Stimulated activated CD4-positive, alpha-beta T cell treated with anti-CD3 and anti-CD28 coated beads, Interleukin-2, amount 100 ng/mL, for 4 hours (primary cell): ENCODE measurements at regions not wholly inside any gene's neighbourhood (a gene's known extent, or its start where the extent isn't known, plus 50 kb on each side); places are given as distances from the start of the nearest gene placed in this dataset.

ENCODE experiments used
- DNase-seq: peaks from one replicate; pipeline ENCODE4 v3.0.0-alpha.2; 2020; ENCODE audit warnings: low read depth

DNA sequence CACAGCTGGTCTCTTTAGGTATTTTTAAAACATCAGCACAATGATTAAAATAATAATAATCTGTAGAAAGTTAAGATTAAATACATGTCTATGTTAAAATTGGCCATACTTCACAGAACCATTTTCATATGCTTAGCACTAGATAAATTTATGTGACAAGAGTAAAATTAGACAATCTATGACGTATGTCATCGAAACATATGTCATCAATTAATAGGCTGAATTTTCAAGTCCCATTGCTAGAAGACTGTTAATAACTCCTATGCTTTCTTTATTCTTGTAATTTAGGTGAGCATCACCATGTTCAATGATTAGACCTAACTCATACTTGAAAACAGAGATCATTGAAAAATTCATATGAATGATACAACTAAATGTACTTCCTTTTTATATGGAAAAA is 593.3 kb upstream of the KCNMB2 start:
- DNase-seq, result no peak

DNA sequence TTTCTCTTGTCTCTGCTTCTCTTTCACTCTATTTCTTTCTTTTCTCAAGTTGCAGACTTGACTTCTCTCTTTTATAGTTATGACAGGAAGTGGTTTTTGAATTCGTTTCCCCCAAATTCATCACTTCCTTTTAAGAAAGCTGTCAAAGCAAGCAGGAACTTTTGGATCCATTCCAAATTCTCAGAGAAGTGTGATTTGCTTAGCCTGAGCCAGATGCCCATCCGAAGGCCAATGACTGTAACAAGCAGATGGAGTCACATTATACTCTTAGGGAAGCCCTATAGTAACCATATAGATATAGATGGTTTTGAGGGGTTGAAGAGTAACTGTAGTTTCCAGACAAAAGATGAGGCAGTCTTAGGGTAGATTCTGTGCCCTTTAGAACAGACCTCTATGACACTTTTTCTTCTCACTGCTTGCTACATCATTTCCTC is 592.0 kb upstream of the KCNMB2 start:
- DNase-seq, result no peak

DNA sequence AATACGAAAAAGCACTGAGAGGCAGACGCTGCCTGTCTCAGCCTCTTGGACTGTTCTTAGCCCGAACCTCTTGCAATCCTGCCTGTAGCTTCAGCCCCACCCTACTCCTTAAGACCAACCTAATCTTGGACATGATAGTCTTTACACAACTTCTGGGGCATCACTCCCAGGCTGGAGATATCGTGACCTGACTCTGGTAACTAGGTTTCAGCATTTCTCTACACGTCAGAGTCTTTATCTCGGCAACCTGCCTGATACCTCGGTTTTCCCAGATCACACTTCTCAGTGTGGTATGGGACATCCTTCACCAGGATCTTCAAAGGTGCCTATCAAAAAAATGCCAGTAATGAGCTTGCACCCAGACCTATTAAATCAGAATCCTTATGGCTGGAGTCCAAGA is 590.2 kb upstream of the KCNMB2 start:
- no peak for DNase-seq

DNA sequence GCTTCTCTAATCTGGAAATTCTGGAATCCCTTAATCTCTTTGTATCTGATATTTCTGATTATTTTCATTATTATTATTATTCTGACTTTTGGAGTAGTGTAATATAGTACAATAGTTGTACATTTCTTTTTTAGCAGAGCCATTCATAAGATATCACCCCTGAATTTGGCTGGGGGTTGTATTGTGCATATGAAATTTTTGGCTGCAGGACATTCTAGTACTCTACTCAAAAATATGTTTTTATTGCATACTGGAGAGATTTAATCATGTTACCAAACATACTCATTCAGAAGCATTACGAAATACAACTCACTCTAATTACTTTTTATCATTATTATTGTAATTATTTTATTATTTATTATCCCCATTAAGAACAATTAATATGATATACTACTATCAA is 589.7 kb upstream of the KCNMB2 start:
- DNase-seq, result no peak

DNA sequence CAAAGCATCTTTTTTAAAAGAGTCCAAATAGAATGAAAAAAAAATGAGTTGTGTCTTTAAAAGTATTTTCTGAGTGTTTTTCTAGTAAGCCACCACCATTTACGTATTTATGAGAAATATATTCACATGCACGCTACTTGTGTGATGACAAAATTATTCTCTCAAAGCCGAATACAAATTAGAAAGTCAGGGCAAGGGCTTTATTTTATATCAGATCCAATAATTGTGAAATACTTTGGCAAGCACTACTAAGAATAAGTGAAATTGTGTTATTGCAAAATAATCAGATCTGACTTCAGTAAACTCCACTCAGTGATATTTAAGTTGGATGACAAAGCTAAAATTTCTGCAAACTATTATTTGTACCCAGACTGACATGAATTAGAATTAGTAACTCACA is 589.3 kb upstream of the KCNMB2 start:
- no peak for DNase-seq

DNA sequence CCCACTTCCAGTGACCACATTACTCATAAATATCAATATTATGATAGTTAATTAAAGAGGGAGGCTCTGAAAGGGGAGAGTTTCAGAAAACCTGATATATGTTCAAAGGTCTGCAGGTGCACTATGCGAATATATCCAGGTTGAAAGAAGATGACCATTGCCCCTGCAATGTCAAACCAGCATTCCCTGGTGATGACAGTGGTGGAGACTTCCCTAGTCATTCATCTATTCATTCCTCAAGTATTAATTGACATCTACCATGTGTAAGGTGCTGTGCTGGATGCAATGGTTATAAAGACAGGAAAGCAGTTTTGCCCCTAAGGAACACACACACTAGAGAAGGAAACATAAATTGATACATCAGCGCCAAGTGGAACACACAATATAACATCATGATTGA is 588.3 kb upstream of the KCNMB2 start:
- no peak for DNase-seq

DNA sequence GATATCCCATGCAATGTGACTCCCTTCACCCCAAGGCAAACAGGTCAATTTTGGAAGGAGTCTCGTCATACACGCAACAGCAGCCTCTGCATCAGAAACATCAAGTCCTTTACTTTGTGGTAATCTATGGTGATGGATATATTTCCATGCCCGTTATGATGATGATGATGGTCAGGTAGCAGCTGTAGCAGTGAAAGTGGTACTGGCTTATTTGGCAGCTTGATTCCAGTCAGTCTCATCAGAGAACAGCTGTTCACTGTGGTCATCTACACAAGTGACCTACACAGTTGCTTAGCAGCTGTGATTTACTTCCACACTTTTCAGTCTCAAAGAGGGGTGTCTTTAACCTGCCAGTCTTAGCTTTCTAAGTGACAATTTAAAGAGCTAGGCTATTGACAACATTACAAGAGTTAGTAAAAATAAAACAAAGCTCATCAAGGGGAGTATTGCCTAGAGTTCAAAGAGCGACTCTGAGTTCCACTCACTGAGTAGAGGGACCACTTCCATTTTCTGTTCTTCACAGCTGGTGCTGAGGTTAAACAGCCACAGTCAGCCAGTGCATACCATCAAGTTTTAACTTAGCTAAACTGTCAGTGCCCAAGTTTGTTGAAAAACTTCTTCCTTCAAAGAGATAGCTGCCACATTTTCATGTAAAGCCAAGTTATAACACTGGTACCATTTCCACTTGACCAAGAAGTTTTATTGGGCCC is 587.4 kb upstream of the KCNMB2 start:
- no peak for DNase-seq

DNA sequence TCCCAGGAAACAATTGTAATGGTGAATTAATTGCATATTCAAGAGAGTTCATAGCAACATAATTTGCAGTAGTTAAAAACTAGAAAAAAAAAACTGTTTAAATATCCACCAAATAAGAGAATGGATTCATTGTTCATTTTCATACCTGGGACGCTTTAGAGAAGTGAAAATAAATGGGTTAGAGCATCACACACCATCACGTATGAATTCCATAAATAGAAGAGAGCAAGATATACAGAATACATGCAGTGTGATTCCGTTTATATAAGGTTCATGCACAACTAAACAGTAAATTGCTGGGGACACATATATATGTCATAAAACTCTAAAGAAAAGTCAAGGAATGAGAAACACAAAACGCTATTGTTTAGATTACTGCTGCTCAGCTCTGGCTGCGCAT is 577.0 kb upstream of the KCNMB2 start:
- no peak for DNase-seq

DNA sequence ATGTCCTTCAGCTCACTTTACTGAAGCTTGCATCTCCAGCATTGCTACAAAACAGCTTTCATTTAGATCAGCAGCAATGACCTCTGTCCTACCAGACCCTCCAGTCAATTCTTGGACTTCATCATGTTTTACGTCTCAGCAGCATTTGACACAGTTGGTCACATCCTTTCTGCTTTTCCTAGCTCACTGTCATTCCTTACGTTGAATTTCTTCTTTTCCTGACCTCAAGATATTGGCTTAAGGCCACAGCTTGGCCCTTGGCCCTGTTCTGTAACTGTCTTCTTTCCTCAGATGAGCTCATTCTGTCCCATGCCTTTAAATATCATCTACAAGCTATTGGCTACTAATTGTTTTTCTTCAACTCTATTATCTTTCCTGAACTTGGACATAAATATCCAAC is 576.2 kb upstream of the KCNMB2 start:
- no peak for DNase-seq

DNA sequence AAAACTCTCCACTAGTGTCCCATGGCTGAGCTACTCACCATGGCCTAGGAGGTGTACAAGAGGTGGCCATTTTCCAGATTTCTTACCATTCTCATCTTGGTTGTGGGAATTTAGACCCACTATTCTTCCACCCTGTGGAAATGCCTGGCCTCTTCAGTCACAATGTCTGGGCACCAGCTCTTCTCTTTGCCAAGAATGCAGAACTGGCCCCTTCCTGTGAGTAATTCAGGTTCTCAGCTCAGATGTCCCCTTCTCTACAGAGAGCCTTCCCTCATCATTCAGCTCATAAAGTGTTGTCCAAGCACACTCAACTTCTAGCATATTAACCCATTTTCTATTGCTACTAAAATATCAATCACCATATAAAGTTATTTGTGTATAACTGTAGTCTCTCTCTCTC is 575.5 kb upstream of the KCNMB2 start:
- DNase-seq, result no peak

DNA sequence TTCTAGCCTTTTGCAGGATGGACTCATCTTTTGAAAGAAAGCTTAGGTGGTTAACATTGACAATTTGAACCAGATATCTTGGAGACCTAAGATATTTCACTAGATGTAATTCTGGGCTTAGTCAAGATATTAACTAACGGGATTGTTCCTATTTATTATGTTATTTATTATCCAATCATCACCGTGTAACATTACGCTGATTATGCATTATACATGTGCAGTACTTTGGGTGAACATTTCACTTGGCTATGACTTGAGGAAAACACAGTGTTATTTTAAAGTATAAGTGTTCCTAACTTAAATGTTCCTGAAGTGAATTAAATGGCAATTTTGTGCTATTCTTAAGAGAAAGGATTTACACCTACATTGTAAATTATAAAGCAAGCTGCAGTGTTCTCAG is 574.5 kb upstream of the KCNMB2 start:
- no peak for DNase-seq

DNA sequence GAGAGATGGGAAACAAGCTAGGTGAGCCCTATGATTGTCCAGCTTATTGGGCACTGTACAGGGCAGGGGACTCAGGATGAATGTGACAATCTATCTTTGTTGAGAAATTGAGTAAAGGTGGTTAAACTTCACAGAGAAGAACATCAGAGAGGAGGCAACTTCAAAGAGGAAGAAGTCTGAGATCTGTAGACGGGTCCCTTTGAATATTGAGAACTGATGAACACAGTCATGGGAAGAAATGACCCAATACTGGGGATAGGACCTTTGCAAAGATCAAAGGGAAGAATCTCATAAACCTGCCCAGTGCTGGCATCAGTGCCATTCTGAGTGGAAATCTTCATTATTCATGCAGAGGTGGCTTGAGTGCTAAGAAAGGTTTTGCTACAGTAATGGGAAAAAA is 569.7 kb upstream of the KCNMB2 start:
- DNase-seq, result no peak

DNA sequence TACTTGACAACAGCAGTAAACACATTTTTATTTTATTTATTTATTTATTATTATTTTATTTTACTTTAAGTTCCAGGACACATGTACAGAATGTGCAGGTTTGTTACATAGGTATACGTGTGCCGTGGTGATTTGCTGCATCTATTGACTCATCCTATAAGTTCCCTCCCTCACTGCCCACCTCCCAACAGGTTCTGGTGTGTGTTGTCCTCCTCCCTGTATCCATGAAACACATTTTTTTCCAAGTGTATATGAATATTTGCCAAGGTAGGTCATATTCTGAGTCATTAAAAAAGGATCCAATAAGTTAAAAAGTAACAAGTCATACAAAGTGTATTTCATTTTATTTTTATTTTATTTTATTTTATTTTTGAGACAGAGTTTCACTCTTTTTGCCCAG is 567.3 kb upstream of the KCNMB2 start:
- no peak for DNase-seq

DNA sequence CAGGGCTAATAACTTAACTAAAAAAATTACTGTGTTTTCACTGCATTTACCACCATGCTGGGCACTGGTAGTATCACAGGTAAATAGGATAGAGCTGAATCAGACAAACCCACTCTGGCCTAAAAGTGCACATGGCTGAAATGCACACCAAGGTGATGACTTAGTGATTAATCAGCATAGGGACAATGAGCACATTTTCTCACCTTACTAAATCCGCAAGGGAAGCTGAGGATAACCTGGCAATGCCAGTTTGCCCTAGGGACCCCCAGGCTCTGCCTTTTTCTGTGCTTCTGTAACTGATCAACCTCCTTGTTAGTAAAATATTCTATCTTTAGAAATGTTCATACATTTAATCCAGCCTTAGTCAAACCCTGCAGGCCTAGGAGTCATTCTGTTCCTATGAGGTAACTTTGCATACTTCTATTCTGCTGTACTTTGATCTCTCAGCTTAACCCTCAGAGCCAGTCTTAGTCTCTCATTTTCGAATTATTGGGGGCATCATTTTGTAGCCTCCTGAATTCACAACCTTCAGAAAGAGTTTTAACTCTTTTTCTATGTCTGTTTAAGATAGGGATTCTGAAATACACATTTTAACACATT is 562.9 kb upstream of the KCNMB2 start:
- no peak for DNase-seq

DNA sequence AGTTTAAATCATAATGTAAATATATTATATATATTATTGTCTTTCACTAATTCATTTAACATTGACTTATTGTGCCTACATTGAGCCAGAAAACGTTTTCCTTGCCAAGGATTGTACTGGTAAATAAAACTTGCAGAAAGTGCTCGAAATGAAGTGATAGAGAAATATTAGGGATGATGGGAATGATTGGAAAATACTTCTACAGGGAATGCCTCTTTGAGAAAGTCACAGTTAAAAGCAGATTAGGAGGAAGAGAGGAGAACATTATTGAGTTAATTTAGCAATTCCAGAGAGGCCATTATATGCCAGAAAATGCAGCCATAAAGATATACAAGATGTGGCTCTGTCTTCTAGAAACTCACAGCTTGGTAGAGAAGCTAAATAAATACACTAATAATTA is 560.0 kb upstream of the KCNMB2 start:
- no peak for DNase-seq

DNA sequence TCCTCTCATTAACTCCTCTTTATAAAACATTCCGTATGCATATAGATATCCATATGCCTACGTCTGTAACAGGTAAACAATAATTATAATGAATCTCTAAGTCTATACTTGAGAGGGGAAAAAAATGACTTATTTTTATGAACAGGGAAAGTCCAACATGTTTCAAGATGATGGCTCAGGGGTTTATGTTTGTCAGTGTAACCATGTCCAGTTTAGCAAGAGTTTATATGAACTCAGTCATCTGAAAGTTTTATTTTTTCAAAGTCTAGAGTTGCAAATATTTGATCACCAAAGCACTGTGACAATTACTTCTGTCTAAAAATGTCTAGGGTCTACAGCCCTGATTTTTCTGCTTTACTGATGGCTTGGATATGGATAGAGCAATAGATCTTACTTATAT is 559.4 kb upstream of the KCNMB2 start:
- DNase-seq, result no peak

DNA sequence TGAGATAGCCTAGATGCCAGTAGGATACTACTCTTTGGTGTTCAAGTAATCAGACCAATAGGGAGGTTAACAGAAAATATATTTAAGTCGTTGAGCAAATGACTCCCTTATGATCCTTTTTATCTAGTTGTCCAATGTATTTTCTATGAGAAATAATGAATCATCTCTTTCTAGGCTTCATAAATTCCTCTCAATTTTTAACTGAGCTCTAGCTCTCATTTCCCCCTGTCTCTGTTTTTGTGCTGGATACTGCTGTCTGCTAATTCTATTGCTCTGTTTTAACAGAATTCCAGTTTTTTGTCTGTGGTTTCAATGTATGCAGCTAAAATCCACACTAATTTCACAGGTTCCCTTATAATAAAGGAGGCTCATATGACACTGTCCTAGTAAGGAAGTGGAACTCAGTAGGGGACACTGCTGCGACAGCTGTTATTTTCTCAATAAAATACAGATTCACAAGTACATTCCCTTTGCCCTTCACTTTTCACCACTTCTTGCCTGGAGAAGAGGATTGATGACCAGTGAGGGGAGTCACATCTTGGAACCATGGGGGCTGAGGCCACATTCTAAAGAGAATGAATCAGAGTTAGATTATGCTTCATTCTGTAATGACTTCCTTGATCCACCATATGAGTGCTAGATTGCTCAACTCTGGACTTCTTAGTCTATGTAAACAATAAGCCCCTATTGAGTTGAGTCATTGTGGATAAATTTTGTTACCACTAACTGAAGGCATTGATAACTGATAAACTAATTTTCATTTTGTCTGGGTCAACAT is 558.7 kb upstream of the KCNMB2 start:
- no peak for DNase-seq

DNA sequence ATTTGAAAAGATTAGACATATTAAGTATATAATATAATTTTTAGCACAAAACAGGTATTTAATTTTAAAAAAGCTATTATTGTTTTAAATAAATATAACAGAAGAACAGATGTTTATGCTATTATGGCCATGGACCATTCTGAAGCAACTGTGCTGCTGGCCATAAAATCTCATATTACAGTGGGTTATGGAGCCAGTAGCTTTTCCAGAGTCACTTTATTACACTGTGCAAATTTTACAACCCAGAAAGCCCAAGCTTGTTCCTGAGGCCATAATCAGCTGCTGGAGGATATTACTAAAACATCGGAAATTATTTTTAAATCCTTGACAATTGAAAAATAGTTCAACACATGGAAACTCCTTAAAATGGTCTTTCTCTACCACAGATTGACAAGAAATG is 557.3 kb upstream of the KCNMB2 start:
- DNase-seq, result no peak

DNA sequence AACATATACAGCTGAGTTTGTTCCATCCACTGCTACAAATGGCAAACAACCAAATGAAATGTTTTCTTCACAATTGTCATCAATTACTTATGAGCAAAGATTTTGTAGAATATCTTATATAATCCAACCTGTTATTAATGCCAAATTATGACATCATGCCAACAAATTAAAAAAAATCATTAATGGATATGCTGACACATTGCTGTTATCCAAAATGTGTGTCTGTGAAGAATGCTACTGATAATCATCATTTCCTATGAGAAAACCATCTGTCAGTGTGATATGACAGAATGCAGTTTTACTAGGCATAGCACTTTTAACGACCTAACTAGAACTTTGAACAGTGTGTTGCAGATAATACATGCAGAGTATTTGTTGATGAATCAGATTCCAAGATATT is 556.5 kb upstream of the KCNMB2 start:
- no peak for DNase-seq

DNA sequence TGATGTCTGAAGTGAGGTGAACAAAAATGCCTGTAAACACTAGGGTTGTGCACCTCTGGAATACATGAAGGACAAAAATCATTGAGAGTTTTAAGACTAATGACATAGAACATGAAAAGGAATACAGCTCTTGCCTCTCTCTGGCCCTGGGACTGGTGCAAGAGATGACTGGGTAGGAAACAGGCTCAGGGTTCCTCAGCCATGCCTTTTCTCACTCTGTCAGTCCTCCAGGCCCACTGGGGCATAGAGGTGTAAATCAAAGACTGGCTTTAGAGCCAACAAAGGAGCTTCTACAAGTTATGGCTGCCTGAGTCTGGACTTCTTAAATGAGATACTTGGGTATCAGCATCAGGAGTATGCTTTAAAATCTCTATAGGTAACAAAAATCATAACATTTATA is 554.7 kb upstream of the KCNMB2 start:
- no peak for DNase-seq

DNA sequence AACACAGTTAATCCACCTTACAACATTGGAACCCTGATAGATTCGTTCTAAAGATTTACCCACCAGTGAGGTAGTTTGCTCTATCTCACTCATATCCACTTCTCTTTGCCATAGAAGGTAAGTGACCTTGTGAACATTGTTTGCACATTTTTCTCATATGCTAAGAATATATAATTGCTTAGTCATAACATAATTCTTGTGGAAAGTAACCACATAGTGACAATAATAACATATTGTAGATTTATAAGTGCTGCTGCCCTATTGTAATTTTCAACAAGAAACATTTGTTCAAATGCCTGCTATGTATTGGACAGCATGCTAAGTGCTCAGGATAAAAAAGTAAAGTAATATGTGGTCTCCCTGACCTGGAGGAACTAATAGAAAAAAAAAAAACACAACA is 554.2 kb upstream of the KCNMB2 start:
- no peak for DNase-seq

DNA sequence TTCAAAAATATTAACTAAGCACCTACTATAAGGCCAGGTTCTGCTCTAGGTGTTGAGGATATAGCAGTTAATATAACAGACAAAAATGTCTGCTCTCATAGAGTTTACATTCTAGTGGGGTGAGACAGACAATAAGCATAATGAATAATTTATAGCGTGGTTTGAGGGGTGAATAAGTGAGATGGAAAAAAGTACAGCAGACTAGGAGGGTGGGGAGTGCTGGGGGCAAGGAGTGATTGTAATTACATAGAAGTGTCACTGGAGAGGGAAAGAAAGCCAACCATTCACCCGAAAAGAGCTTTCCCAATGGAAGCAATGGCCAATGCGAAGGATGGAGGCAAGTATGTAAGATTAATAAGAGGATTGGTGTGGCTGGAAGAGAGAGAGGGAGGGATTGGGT is 552.9 kb upstream of the KCNMB2 start:
- DNase-seq, result no peak
